Lung (tissue), 11 donors: ENCODE measurements at regions not wholly inside any gene's neighbourhood (a gene's known extent, or its start where the extent isn't known, plus 50 kb on each side); places are given as distances from the start of the nearest gene placed in this dataset.

Experiments
- ATAC-seq: fragments of 200-7000 bp; cut with Tn5 transposase; one replicate; pipeline ENCODE4 v1.9.1; 2020; ENCODE audit warnings: moderate number of reproducible peaks; ENCODE audit not compliant: insufficient read depth, low FRiP score
- DNase-seq, 3 donors: peaks; one replicate each; pipeline ENCODE4 v3.0.0-alpha.2; 2013 to 2017
- H3K27ac ChIP-seq, 2 donors: one replicate each; pipeline ENCODE4 v1.5.1; 2013; ENCODE audit warnings: mild to moderate bottlenecking in 2 of 2, moderate library complexity in 2 of 2, control low read depth in 1 of 2, inconsistent platforms in 1 of 2, low read depth in 1 of 2, low read length in 1 of 2
- H3K27me3 ChIP-seq, 3 donors: one replicate each; pipeline ENCODE4 v1.5.1; 2013; ENCODE audit warnings: low read length in 2 of 3; ENCODE audit not compliant: control insufficient read depth in 3 of 3, insufficient read depth in 3 of 3
- H3K36me3 ChIP-seq, 4 donors: one replicate each; pipeline ENCODE4 v1.5.1; 2013; ENCODE audit warnings: low read length in 4 of 4, mild to moderate bottlenecking in 1 of 4, moderate library complexity in 1 of 4; ENCODE audit not compliant: control insufficient read depth in 4 of 4, insufficient read depth in 4 of 4
- H3K4me1 ChIP-seq, 5 donors: one replicate each; pipeline ENCODE4 v1.5.1; 2013; ENCODE audit warnings: low read length in 5 of 5, mild to moderate bottlenecking in 2 of 5, moderate library complexity in 1 of 5; ENCODE audit not compliant: control insufficient read depth in 5 of 5, insufficient read depth in 5 of 5
- H3K4me3 ChIP-seq: one replicate; pipeline ENCODE4 v1.5.1; 2013; ENCODE audit warnings: mild to moderate bottlenecking, control low read depth, moderate library complexity
- H3K9ac ChIP-seq, 2 donors: one replicate each; pipeline ENCODE4 v1.5.1; 2013; ENCODE audit warnings: low read length in 2 of 2, control low read depth in 1 of 2; ENCODE audit not compliant: insufficient read depth in 1 of 2
- H3K9me3 ChIP-seq, 4 donors: one replicate each; pipeline ENCODE4 v1.5.1; 2013; ENCODE audit warnings: low read length in 3 of 4, mild to moderate bottlenecking in 1 of 4, moderate library complexity in 1 of 4; ENCODE audit not compliant: control insufficient read depth in 4 of 4, insufficient read depth in 3 of 4
- WGBS, 2 donors: extraction: QIAGEN DNeasy Blood & Tissue Kit; methylation state at CpG; one replicate each; pipeline ENCODE4 v1.1.7; 2013; 5-methylcytosine and 5-hydroxymethylcytosine counted together
- TF ChIP-seq, protein P1 (sequence below): IDR thresholded peaks from 2 replicates; pipeline ENCODE4 v1.5.1; 2012; ENCODE audit warnings: mild to moderate bottlenecking; ENCODE audit errors: control extremely low read depth, extremely low read depth
- donor health status: control.
- donor health status: control.
- donor health status: Bipolar disorder and iron deficiency.
- donor health status: healthy.
- donor health status: DM: yes; HTN: yes; CAD: no.

DNA sequence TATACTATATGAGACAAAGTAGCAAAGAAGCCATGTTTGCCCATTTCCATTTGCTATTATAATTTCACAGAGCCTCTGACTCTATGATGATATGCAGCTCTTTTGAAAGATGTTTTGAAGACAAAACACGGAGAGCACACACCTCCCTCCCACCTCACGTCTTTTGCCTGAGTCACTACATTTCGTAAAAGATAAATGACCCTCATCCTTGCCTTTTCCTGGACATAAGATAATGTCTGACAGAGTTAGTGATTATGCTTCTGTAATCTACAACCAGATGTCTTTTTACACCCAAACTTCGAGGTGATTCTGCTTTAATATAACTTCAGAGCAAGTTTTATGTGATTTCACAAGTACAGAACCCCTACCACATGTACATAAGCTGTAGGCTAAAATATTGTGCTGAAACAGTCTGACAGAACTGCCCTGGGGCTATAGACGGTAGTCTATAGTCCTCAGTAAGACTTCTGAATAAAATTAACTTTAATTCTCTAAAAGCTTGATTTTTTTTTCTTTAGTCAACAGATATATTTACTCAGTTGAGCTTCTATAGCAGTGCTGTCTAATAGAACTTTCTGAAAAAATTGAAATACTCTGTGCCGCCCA is 99.9 kb downstream of the CD200R1L start:
- Histone ChIP-seq H3K9me3 (no peaks in the 10 kb centered on the region), H3K27me3 (no peaks in the 10 kb centered on the region), H3K4me1 (peaks cover 0 to 11% (median 0%) of the 10 kb centered on the region in 5 donors), H3K36me3 (no peaks in the 10 kb centered on the region), H3K27ac (no peak overlapping the region), H3K4me3 (no peak overlapping the region), H3K9ac (no peak overlapping the region)
- DNase-seq = no peak
- WGBS, 2 donors = 63 to 71% methylated on average over 6 of the region's 6 CpGs
- peak; percentile 34 for ATAC-seq
- TF ChIP-seq, protein P1, sequence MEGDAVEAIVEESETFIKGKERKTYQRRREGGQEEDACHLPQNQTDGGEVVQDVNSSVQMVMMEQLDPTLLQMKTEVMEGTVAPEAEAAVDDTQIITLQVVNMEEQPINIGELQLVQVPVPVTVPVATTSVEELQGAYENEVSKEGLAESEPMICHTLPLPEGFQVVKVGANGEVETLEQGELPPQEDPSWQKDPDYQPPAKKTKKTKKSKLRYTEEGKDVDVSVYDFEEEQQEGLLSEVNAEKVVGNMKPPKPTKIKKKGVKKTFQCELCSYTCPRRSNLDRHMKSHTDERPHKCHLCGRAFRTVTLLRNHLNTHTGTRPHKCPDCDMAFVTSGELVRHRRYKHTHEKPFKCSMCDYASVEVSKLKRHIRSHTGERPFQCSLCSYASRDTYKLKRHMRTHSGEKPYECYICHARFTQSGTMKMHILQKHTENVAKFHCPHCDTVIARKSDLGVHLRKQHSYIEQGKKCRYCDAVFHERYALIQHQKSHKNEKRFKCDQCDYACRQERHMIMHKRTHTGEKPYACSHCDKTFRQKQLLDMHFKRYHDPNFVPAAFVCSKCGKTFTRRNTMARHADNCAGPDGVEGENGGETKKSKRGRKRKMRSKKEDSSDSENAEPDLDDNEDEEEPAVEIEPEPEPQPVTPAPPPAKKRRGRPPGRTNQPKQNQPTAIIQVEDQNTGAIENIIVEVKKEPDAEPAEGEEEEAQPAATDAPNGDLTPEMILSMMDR = no peak

DNA sequence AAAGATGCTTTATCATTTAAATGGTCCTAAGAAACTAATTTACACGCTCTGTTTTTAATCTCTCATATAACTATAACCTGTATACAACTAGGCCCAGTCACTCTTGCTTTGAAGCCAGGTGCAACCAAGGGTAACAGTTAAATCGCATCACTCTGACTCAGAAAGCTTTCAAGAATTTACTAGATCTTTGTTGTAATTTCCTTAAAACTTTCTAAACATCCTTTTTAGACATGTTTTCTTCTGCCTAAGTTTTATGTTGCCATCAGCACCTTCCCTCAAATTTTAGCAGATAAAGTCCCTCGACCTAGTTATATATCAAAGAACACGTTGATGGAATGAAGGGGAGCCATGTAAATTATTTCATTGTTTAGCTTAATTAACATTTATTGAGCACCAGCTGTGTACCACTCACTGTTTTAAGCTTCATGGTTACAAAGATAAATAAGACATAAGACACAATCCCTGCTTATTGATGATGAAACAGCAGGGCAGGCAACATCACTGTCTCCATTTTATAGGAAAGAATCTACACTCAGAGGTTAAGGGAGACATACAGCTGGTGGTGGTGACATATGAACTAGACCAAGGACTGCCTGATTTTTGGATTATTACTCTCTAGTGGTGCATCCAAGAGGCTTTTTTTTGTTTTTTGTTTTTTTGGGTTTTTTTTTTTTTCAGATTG is 101.0 kb downstream of the CD200R1L start:
- Histone ChIP-seq H3K4me1 (peaks cover 0 to 11% (median 0%) of the 10 kb centered on the region in 5 donors), H3K27ac (no peak overlapping the region), H3K27me3 (no peaks in the 10 kb centered on the region), H3K4me3 (no peak overlapping the region), H3K36me3 (no peaks in the 10 kb centered on the region), H3K9ac (no peak overlapping the region), H3K9me3 (no peaks in the 10 kb centered on the region)
- DNase-seq (no peak), ATAC-seq (no peak)
- TF ChIP-seq, protein P1 = no peak
- WGBS, 2 donors = 76 to 85% methylated on average over 4 of the region's 4 CpGs

GRCh38 chr3:112744825-112745566 is 101.7 kb downstream of the CD200R1L start:
- Histone ChIP-seq H3K9ac (no peak overlapping the region), H3K4me3 (no peak overlapping the region), H3K4me1 (peaks cover 0 to 11% (median 0%) of the 10 kb centered on the region in 5 donors), H3K36me3 (no peaks in the 10 kb centered on the region), H3K27ac (no peak overlapping the region), H3K9me3 (no peaks in the 10 kb centered on the region), H3K27me3 (no peaks in the 10 kb centered on the region)
- ATAC-seq (no peak), DNase-seq (peak; percentile 34 to 89 (median 77))
- TF ChIP-seq, protein P1 = no peak
- WGBS, 2 donors = 61 to 80% methylated on average over 2 of the region's 2 CpGs
